ENCODE measurements at regions not wholly inside any gene's neighbourhood (a gene's known extent, or its start where the extent isn't known, plus 50 kb on each side); places are given as distances from the start of the nearest gene placed in this dataset.
"Not testable (repeated sequence)": the region's sequence is repeated elsewhere in the genome, so short reads cannot be mapped to it uniquely, and the experiment has no call there.

- H3K9me3 Mint-ChIP-seq = peaks cover 8% of the 10 kb centered on the region
- no peak overlapping the region for H3K27ac Mint-ChIP-seq
- H3K36me3 Mint-ChIP-seq (ENCODE audit: low read depth) = no peaks in the 10 kb centered on the region
- H3K4me1 Mint-ChIP-seq (ENCODE audit: low read depth) = no peaks in the 10 kb centered on the region
- H3K4me3 Mint-ChIP-seq = no peak overlapping the region
- H3K27me3 Mint-ChIP-seq = peaks cover 14% of the 10 kb centered on the region
Measured at GRCh38 chr13:44744880-44745633, 168.9 kb upstream of the TSC22D1 start.

DNA sequence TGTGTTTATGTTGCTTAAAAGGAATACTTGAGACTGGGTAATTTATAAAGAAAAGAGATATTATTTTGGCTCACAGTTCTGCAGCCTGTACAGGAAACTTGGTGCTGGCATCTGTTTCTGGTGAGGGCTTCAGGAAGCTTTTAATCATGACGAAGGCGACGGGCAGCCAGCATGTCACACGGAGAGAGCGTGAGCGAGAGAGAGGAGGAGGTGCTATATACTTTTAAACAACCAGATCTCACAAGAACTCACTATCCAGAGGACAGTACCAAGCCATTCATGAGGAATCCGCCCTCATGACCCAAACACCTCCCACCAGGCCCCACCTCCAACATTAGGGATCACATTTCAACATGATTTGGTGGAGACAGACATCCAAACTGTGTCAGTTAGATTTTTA is 163.4 kb upstream of the TSC22D1 start:
- no peaks in the 10 kb centered on the region for H3K4me1 Mint-ChIP-seq (ENCODE audit: low read depth)
- no peak overlapping the region for H3K27ac Mint-ChIP-seq
- H3K9me3 Mint-ChIP-seq = peaks cover 8% of the 10 kb centered on the region
- H3K4me3 Mint-ChIP-seq = no peak overlapping the region
- no peaks in the 10 kb centered on the region for H3K36me3 Mint-ChIP-seq (ENCODE audit: low read depth)
- peaks cover 6% of the 10 kb centered on the region for H3K27me3 Mint-ChIP-seq

DNA sequence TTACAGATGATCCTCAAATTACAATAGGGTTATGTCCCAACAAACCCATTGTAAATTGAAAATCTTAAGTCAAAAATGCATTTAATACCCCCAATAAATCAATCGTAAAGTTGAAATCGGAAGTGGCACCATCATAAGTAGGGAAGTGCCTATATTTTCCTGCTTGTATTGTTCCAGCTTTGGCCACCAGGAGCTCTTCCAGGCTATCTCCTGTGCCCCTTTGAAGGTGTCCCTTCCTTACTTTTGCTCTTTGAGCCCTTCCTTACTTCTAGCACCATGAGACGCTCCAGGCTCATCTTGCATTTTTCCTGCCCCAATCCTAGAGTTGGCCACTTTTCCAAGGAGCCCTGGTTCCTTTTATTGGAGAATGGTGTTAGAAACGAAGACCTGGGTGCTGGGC is 163.0 kb upstream of the TSC22D1 start:
- peaks cover 6% of the 10 kb centered on the region for H3K27me3 Mint-ChIP-seq

GRCh38 chr13:44738463-44738862 is 162.3 kb upstream of the TSC22D1 start:
- Mint-ChIP-seq H3K4me3 (no peak overlapping the region), H3K27ac (no peak overlapping the region), H3K9me3 (peaks cover 2% of the 10 kb centered on the region), H3K4me1 (ENCODE audit: low read depth) (no peaks in the 10 kb centered on the region), H3K36me3 (ENCODE audit: low read depth) (no peaks in the 10 kb centered on the region), H3K27me3 (peaks cover under 1% of the 10 kb centered on the region)

More for the DNA sequence above, 163.0 kb upstream of the TSC22D1 start:
- no peaks in the 10 kb centered on the region for H3K4me1 Mint-ChIP-seq (ENCODE audit: low read depth)
- no peak overlapping the region for H3K4me3 Mint-ChIP-seq
- no peaks in the 10 kb centered on the region for H3K36me3 Mint-ChIP-seq (ENCODE audit: low read depth)
- peaks cover 8% of the 10 kb centered on the region for H3K9me3 Mint-ChIP-seq
- H3K27ac Mint-ChIP-seq = no peak overlapping the region

GRCh38 chr13:44735806-44736205 is 159.7 kb upstream of the TSC22D1 start:
- H3K9me3 Mint-ChIP-seq = no peaks in the 10 kb centered on the region
- no peak overlapping the region for H3K27ac Mint-ChIP-seq
- H3K36me3 Mint-ChIP-seq (ENCODE audit: low read depth) = no peaks in the 10 kb centered on the region
- no peaks in the 10 kb centered on the region for H3K4me1 Mint-ChIP-seq (ENCODE audit: low read depth)
- H3K4me3 Mint-ChIP-seq = no peak overlapping the region
- peaks cover 8% of the 10 kb centered on the region for H3K27me3 Mint-ChIP-seq

DNA sequence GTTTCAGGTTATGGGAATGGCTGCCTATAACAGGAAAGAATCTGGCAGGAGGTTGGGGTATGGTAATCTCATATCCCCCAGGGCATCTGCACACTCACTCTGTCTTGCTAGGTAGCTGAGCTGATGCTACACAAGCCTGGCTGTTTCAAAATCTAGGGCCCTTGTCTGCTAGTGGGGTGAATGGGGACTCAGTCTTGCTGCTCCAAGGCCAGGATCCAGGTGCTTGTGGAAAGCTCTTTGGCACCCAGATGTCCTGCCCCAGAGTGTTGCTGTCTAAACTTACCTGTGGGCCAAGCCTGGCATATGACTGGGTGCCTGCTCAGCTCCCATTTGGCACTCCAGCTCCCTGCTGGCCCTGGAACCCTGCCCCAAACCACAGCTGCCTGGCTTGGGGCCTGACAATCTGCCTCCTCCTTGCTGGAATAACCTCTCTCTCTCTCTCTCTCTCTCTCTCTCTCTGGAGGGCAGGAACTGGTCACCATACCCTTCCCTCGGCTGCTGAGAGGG is 158.1 kb upstream of the TSC22D1 start:
- Mint-ChIP-seq H3K27me3 (peaks cover 8% of the 10 kb centered on the region), H3K9me3 (no peaks in the 10 kb centered on the region), H3K4me1 (ENCODE audit: low read depth) (no peaks in the 10 kb centered on the region), H3K36me3 (ENCODE audit: low read depth) (no peaks in the 10 kb centered on the region), H3K27ac (no peak overlapping the region), H3K4me3 (no peak overlapping the region)

- H3K36me3 Mint-ChIP-seq (ENCODE audit: low read depth) = no peaks in the 10 kb centered on the region
- H3K4me1 Mint-ChIP-seq (ENCODE audit: low read depth) = no peaks in the 10 kb centered on the region
- H3K27me3 Mint-ChIP-seq = peaks cover 8% of the 10 kb centered on the region
- H3K27ac Mint-ChIP-seq = no peak overlapping the region
- H3K9me3 Mint-ChIP-seq = no peaks in the 10 kb centered on the region
- no peak overlapping the region for H3K4me3 Mint-ChIP-seq
Measured at GRCh38 chr13:44732503-44733098, 156.5 kb upstream of the TSC22D1 start.

- H3K9me3 Mint-ChIP-seq = no peaks in the 10 kb centered on the region
- H3K4me3 Mint-ChIP-seq = no peak overlapping the region
- no peaks in the 10 kb centered on the region for H3K4me1 Mint-ChIP-seq (ENCODE audit: low read depth)
- H3K27me3 Mint-ChIP-seq = peaks cover 8% of the 10 kb centered on the region
- H3K36me3 Mint-ChIP-seq (ENCODE audit: low read depth) = no peaks in the 10 kb centered on the region
- no peak overlapping the region for H3K27ac Mint-ChIP-seq
Measured at GRCh38 chr13:44730851-44731250, 154.7 kb upstream of the TSC22D1 start.

GRCh38 chr13:44730099-44730498 is 154.0 kb upstream of the TSC22D1 start:
- Mint-ChIP-seq H3K36me3 (ENCODE audit: low read depth) (no peaks in the 10 kb centered on the region), H3K27ac (no peak overlapping the region), H3K4me1 (ENCODE audit: low read depth) (no peaks in the 10 kb centered on the region)

GRCh38 chr13:44727591-44727990 is 151.5 kb upstream of the TSC22D1 start:
- H3K4me3 Mint-ChIP-seq; H3K36me3 Mint-ChIP-seq (ENCODE audit: low read depth); H3K4me1 Mint-ChIP-seq (ENCODE audit: low read depth); H3K27ac Mint-ChIP-seq; H3K9me3 Mint-ChIP-seq: not testable (repeated sequence)
- peaks cover 13% of the 10 kb centered on the region for H3K27me3 Mint-ChIP-seq

More at GRCh38 chr13:44730099-44730498, 154.0 kb upstream of the TSC22D1 start:
- Mint-ChIP-seq H3K9me3 (no peaks in the 10 kb centered on the region), H3K27me3 (peaks cover 8% of the 10 kb centered on the region), H3K4me3 (no peak overlapping the region)

DNA sequence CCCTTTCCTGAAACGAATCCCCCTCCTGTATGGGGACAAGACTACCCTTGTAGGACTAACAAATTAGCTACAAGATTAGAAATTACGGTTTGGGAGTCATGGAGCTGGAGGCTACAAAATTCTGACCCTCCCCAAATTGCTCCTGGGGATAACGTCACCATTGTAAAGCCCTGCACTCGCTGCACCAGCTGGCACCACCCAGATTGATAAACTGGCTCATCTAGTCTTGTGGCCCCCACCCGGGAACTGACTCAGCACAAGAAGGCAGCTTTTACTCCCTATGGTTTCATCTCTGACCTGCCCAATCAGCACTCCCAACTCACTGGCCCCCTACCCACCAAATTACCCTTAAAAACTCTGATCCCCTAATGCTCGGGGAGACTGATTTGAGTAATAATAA is 150.6 kb upstream of the TSC22D1 start:
- no peak overlapping the region for H3K4me3 Mint-ChIP-seq
- H3K36me3 Mint-ChIP-seq (ENCODE audit: low read depth) = no peaks in the 10 kb centered on the region
- no peaks in the 10 kb centered on the region for H3K4me1 Mint-ChIP-seq (ENCODE audit: low read depth)
- no peaks in the 10 kb centered on the region for H3K9me3 Mint-ChIP-seq
- no peak overlapping the region for H3K27ac Mint-ChIP-seq
- peaks cover 9% of the 10 kb centered on the region for H3K27me3 Mint-ChIP-seq

- no peaks in the 10 kb centered on the region for H3K4me1 Mint-ChIP-seq (ENCODE audit: low read depth)
- H3K27me3 Mint-ChIP-seq = peaks cover 9% of the 10 kb centered on the region
- no peak overlapping the region for H3K27ac Mint-ChIP-seq
- H3K36me3 Mint-ChIP-seq (ENCODE audit: low read depth) = no peaks in the 10 kb centered on the region
- H3K9me3 Mint-ChIP-seq = no peaks in the 10 kb centered on the region
- no peak overlapping the region for H3K4me3 Mint-ChIP-seq
Measured at GRCh38 chr13:44726214-44726613, 150.1 kb upstream of the TSC22D1 start.

GRCh38 chr13:44719857-44720671 is 143.9 kb upstream of the TSC22D1 start:
- H3K27me3 Mint-ChIP-seq = peaks cover 12% of the 10 kb centered on the region
- no peaks in the 10 kb centered on the region for H3K9me3 Mint-ChIP-seq
- H3K36me3 Mint-ChIP-seq (ENCODE audit: low read depth) = no peaks in the 10 kb centered on the region
- H3K4me1 Mint-ChIP-seq (ENCODE audit: low read depth) = no peaks in the 10 kb centered on the region
- H3K4me3 Mint-ChIP-seq = no peak overlapping the region
- no peak overlapping the region for H3K27ac Mint-ChIP-seq

GRCh38 chr13:44718467-44718866 is 142.3 kb upstream of the TSC22D1 start:
- Mint-ChIP-seq H3K27ac (no peak overlapping the region), H3K4me1 (ENCODE audit: low read depth) (no peaks in the 10 kb centered on the region), H3K36me3 (ENCODE audit: low read depth) (no peaks in the 10 kb centered on the region), H3K27me3 (peaks cover 12% of the 10 kb centered on the region), H3K4me3 (no peak overlapping the region), H3K9me3 (no peaks in the 10 kb centered on the region)
